H1 (cell line): ENCODE measurements at regions not wholly inside any gene's neighbourhood (a gene's known extent, or its start where the extent isn't known, plus 50 kb on each side); places are given as distances from the start of the nearest gene placed in this dataset.

ENCODE experiments used
- CBX5 ChIP-seq: fragments of 300-800, 300-1000 bp; sonication (generic); IDR thresholded peaks from 2 replicates; pipeline ENCODE4 v1.7.1; 2016; ENCODE audit warnings: antibody characterized with exemption, low read length, low read depth
- POLR2AphosphoS5 ChIP-seq: IDR thresholded peaks from 2 replicates; pipeline ENCODE4 v1.6.1; 2011; ENCODE audit warnings: low read depth, low read length
- SIN3A ChIP-seq, 2 experiments: IDR thresholded peaks in 1 of 2; conservative IDR thresholded peaks in 1 of 2; 2 replicates each; pipeline ENCODE4 v1.6.1; 2011 to 2012; ENCODE audit warnings: low read length in 2 of 2, improper control_type of control experiment in 1 of 2, low read depth in 1 of 2, mild to moderate bottlenecking in 1 of 2
- TF ChIP-seq, protein P1 (sequence below): IDR thresholded peaks from 2 replicates; pipeline ENCODE4 v1.6.1; 2012; ENCODE audit warnings: inconsistent platforms
- TF ChIP-seq, protein P2 (sequence below), 3 experiments: IDR thresholded peaks; 1 replicate in 2 of 3; 2 replicates in 1 of 3; pipeline versions ENCODE4 v1.5.1 to v1.6.1; 2011; ENCODE audit warnings: low read length in 3 of 3, mild to moderate bottlenecking in 3 of 3, inconsistent platforms in 2 of 3, low read depth in 1 of 3, moderate library complexity in 1 of 3; ENCODE audit not compliant: insufficient read depth in 1 of 3; ENCODE audit errors: control extremely low read depth in 1 of 3
- TF ChIP-seq, protein P3 (sequence below): IDR thresholded peaks from 2 replicates; pipeline ENCODE4 v1.6.1; 2011; ENCODE audit warnings: low read length, improper control_type of control experiment
- TF ChIP-seq, protein P4 (sequence below): IDR thresholded peaks from 2 replicates; pipeline ENCODE4 v1.6.1; 2011; ENCODE audit warnings: low read depth, mild to moderate bottlenecking, low read length; ENCODE audit not compliant: insufficient read depth

DNA sequence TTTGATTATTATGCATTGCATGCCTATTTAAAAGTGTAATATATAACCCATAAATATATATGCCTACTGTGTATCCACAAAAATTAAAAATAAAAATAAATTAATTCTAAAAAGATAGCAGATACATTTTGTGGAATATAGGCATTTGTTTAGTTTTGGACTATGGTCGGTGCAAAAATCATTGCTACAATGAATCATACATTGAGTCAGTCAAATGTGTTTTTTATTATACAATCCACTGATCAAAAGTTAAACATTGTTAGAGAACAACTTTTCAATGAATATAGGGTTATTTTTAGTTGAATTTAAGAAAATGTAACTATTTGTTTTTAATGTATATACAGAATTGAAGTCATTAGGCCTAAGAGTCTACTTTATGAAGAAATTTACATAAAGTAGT is 885.9 kb downstream of the EFNA5 start:
- TF ChIP-seq SIN3A (conservative IDR thresholded peaks at IDR 0.05 in 1 of 2, IDR thresholded peaks at IDR 0.05 in 1 of 2; ENCODE audit: low read depth in 1 of 2, low read length in 2 of 2): no peak
- TF ChIP-seq, protein P1, sequence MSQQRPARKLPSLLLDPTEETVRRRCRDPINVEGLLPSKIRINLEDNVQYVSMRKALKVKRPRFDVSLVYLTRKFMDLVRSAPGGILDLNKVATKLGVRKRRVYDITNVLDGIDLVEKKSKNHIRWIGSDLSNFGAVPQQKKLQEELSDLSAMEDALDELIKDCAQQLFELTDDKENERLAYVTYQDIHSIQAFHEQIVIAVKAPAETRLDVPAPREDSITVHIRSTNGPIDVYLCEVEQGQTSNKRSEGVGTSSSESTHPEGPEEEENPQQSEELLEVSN: no peak
- TF ChIP-seq, protein P2, sequence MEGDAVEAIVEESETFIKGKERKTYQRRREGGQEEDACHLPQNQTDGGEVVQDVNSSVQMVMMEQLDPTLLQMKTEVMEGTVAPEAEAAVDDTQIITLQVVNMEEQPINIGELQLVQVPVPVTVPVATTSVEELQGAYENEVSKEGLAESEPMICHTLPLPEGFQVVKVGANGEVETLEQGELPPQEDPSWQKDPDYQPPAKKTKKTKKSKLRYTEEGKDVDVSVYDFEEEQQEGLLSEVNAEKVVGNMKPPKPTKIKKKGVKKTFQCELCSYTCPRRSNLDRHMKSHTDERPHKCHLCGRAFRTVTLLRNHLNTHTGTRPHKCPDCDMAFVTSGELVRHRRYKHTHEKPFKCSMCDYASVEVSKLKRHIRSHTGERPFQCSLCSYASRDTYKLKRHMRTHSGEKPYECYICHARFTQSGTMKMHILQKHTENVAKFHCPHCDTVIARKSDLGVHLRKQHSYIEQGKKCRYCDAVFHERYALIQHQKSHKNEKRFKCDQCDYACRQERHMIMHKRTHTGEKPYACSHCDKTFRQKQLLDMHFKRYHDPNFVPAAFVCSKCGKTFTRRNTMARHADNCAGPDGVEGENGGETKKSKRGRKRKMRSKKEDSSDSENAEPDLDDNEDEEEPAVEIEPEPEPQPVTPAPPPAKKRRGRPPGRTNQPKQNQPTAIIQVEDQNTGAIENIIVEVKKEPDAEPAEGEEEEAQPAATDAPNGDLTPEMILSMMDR (IDR thresholded peaks at IDR 0.05; ENCODE audit: control extremely low read depth in 1 of 3, insufficient read depth in 1 of 3, low read depth in 1 of 3, low read length in 3 of 3): no peak
- TF ChIP-seq, protein P3, sequence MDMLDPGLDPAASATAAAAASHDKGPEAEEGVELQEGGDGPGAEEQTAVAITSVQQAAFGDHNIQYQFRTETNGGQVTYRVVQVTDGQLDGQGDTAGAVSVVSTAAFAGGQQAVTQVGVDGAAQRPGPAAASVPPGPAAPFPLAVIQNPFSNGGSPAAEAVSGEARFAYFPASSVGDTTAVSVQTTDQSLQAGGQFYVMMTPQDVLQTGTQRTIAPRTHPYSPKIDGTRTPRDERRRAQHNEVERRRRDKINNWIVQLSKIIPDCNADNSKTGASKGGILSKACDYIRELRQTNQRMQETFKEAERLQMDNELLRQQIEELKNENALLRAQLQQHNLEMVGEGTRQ: no peak
- TF ChIP-seq CBX5: no peak
- TF ChIP-seq POLR2AphosphoS5: no peak
- TF ChIP-seq, protein P4, sequence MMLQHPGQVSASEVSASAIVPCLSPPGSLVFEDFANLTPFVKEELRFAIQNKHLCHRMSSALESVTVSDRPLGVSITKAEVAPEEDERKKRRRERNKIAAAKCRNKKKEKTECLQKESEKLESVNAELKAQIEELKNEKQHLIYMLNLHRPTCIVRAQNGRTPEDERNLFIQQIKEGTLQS: no peak
